ENCODE measurements at regions not wholly inside any gene's neighbourhood (a gene's known extent, or its start where the extent isn't known, plus 50 kb on each side); places are given as distances from the start of the nearest gene placed in this dataset.

- no peak overlapping the region for H2AFZ ChIP-seq (ENCODE audit: low read depth, low read length)
- H3K27ac ChIP-seq (ENCODE audit: extremely low read depth, low read depth, low read length) = no peak overlapping the region
- H3K9me3 ChIP-seq (replicated peaks; ENCODE audit: control insufficient read depth, insufficient read depth, low read depth, low read length) = no peaks in the 10 kb centered on the region
- DNase-seq (ENCODE audit: extremely low read depth in 1 of 4, low spot score in 3 of 4) (no peak), ATAC-seq (no peak), FAIRE-seq (no peak)
- ChIA-PET POLR2A (interaction anchor here (0.8 kb wide), 1 partner anchor 189 kb away, joined by 3 read pairs; no protein-coding TSS in a partner anchor), CTCF (ENCODE audit: low intra/inter-chr PET ratio) (no interaction called here)
- in situ Hi-C loops (cut with MboI) (no loop called here), intact Hi-C loops (cut with micrococcal nuclease) (no loop called here)
- H3K9me1 ChIP-seq (ENCODE audit: control insufficient read depth, insufficient read depth, low read length) = no peaks in the 10 kb centered on the region
- no peak overlapping the region for H3K4me2 ChIP-seq (ENCODE audit: insufficient read depth, low read length)
- H3K4me3 ChIP-seq = no peak overlapping the region
- no peaks in the 10 kb centered on the region for H3K4me1 ChIP-seq (replicated peaks in 1 of 2; ENCODE audit: control insufficient read depth in 2 of 2, insufficient read depth in 2 of 2, low read length in 2 of 2)
- peaks cover 0 to 2% of the 10 kb centered on the region in 2 experiments; a peak in 1 of 5 replicates for H3K27me3 ChIP-seq (ENCODE audit: control insufficient read depth in 2 of 2, insufficient read depth in 2 of 2, low read length in 2 of 2)
- no peaks in the 10 kb centered on the region for H4K20me1 ChIP-seq (replicated peaks; ENCODE audit: control insufficient read depth, insufficient read depth, low read length)
- no peaks in the 10 kb centered on the region for H3K36me3 ChIP-seq (ENCODE audit: control insufficient read depth, insufficient read depth, low read length)
- BruUV-seq (replicated peaks) = no TSS peak
- WGBS (ENCODE audit: insufficient coverage, low coverage, missing lambda C conversion rate) = under 1% methylated on average over 5 of the region's 5 CpGs
- no peak overlapping the region for H3K9ac ChIP-seq (ENCODE audit: insufficient read depth in 1 of 2, low read depth in 2 of 2, low read length in 2 of 2)
- TF ChIP-seq BDP1 (IDR thresholded peaks at IDR 0.05; ENCODE audit: insufficient read depth, insufficient read length) (no peak), HES1 (IDR thresholded peaks at IDR 0.05; ENCODE audit: low read depth) (no peak), TAF9B (IDR thresholded peaks at IDR 0.05; ENCODE audit: partially characterized antibody) (no peak), MEF2D (tag; conservative IDR thresholded peaks at IDR 0.05; ENCODE audit: low read depth) (no peak), PREB (CRISPR knock-in tag; IDR thresholded peaks at IDR 0.05) (no peak), POU5F1 (IDR thresholded peaks at IDR 0.05; ENCODE audit: borderline replicate concordance, low read depth, low read length, partially characterized antibody) (no peak), NFE2 (IDR thresholded peaks at IDR 0.05; ENCODE audit: low read depth) (no peak), HNRNPH1 (optimal IDR thresholded peaks at IDR 0.05; ENCODE audit: low read depth, low read length) (no peak)
- no peaks in the 10 kb centered on the region for H3K79me2 ChIP-seq (ENCODE audit: control insufficient read depth, insufficient read depth, low read length)
These were observed 591.2 kb downstream of the INSC start for GRCh38 chr11:15705891-15706290.
